ENCODE measurements at regions not wholly inside any gene's neighbourhood (a gene's known extent, or its start where the extent isn't known, plus 50 kb on each side); places are given as distances from the start of the nearest gene placed in this dataset.

DNA sequence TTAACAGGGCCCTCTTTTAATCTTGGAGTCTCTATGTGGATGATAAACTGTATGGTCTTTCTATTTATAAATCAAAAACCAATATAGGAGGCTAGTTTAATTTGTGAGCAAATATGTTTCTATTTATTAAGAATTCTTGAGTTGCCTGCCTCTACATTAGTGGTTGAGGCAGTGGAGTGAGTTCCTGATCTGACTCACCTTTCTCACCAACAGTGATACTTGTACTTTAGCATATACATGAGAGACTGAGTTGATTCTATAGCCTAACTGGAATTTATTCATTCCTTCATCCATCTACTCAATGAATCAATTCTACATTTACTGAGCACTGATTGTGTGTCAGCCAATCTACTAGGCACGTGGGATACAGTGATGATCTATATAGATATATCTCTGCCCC is 126.9 kb downstream of the TRMT11 start:
- H3K9me3 ChIP-seq (ENCODE audit: control insufficient read depth in 1 of 2, low read length in 2 of 2): no peaks in the 10 kb centered on the region
- no peaks in the 10 kb centered on the region for H3K4me1 ChIP-seq (ENCODE audit: control insufficient read depth in 1 of 2, insufficient read depth in 2 of 2, low read length in 2 of 2)
- no peak overlapping the region for H3K9ac ChIP-seq (ENCODE audit: low read depth in 1 of 2, low read length in 2 of 2)
- no peaks in the 10 kb centered on the region for H3K27me3 ChIP-seq (ENCODE audit: control insufficient read depth in 1 of 2, insufficient read depth in 2 of 2, low read length in 2 of 2)
- no peak overlapping the region for H3K4me3 ChIP-seq (ENCODE audit: low read depth in 1 of 2, low read length in 2 of 2)
- H3K36me3 ChIP-seq (ENCODE audit: control insufficient read depth in 1 of 2, insufficient read depth in 2 of 2, low read length in 2 of 2): peaks cover 0 to 3% of the 10 kb centered on the region in 2 donors
- H3K27ac ChIP-seq (ENCODE audit: low read depth, low read length): no peak overlapping the region

- H3K4me1 ChIP-seq (ENCODE audit: control insufficient read depth in 1 of 2, insufficient read depth in 2 of 2, low read length in 2 of 2): no peaks in the 10 kb centered on the region
- H3K36me3 ChIP-seq (ENCODE audit: control insufficient read depth in 1 of 2, insufficient read depth in 2 of 2, low read length in 2 of 2): peaks cover 0 to 3% of the 10 kb centered on the region in 2 donors
- H3K4me3 ChIP-seq (ENCODE audit: low read depth in 1 of 2, low read length in 2 of 2): no peak overlapping the region
- no peak overlapping the region for H3K27ac ChIP-seq (ENCODE audit: low read depth, low read length)
- H3K9ac ChIP-seq (ENCODE audit: low read depth in 1 of 2, low read length in 2 of 2): no peak overlapping the region
- H3K27me3 ChIP-seq (ENCODE audit: control insufficient read depth in 1 of 2, insufficient read depth in 2 of 2, low read length in 2 of 2): no peaks in the 10 kb centered on the region
- no peaks in the 10 kb centered on the region for H3K9me3 ChIP-seq (ENCODE audit: control insufficient read depth in 1 of 2, low read length in 2 of 2)
Observed at GRCh38 chr6:126117251-126117650, 130.9 kb downstream of the TRMT11 start.

GRCh38 chr6:126118058-126118755 is 131.9 kb downstream of the TRMT11 start:
- Histone ChIP-seq H3K27ac (ENCODE audit: low read depth, low read length) (no peak overlapping the region), H3K9me3 (ENCODE audit: control insufficient read depth in 1 of 2, low read length in 2 of 2) (no peaks in the 10 kb centered on the region), H3K4me3 (ENCODE audit: low read depth in 1 of 2, low read length in 2 of 2) (no peak overlapping the region), H3K4me1 (ENCODE audit: control insufficient read depth in 1 of 2, insufficient read depth in 2 of 2, low read length in 2 of 2) (no peaks in the 10 kb centered on the region), H3K27me3 (ENCODE audit: control insufficient read depth in 1 of 2, insufficient read depth in 2 of 2, low read length in 2 of 2) (no peaks in the 10 kb centered on the region), H3K36me3 (ENCODE audit: control insufficient read depth in 1 of 2, insufficient read depth in 2 of 2, low read length in 2 of 2) (peaks cover 0 to 3% of the 10 kb centered on the region in 2 donors), H3K9ac (ENCODE audit: low read depth in 1 of 2, low read length in 2 of 2) (no peak overlapping the region)

DNA sequence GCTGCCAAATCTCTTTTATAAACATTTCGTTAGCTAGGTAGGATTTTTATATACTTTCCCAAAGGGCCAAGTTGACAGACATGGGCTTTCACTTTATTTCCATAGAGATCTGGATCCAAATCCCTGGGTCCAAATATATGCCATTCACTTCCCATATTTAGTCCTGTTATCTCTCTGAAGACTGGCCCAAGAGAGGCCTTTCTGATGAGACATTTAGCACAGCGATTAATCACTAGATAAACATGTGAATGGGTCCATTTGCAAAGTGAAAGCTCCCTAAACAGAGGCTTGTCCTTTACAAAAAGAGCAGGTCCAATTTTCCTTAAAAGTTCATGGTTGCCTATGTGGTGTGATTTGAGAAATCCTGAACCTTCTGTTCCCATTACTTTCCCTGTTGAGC is 132.6 kb downstream of the TRMT11 start:
- Histone ChIP-seq H3K9me3 (ENCODE audit: control insufficient read depth in 1 of 2, low read length in 2 of 2) (no peaks in the 10 kb centered on the region), H3K4me3 (ENCODE audit: low read depth in 1 of 2, low read length in 2 of 2) (no peak overlapping the region), H3K9ac (ENCODE audit: low read depth in 1 of 2, low read length in 2 of 2) (no peak overlapping the region), H3K27me3 (ENCODE audit: control insufficient read depth in 1 of 2, insufficient read depth in 2 of 2, low read length in 2 of 2) (no peaks in the 10 kb centered on the region), H3K4me1 (ENCODE audit: control insufficient read depth in 1 of 2, insufficient read depth in 2 of 2, low read length in 2 of 2) (no peaks in the 10 kb centered on the region), H3K36me3 (ENCODE audit: control insufficient read depth in 1 of 2, insufficient read depth in 2 of 2, low read length in 2 of 2) (peaks cover 0 to 3% of the 10 kb centered on the region in 2 donors), H3K27ac (ENCODE audit: low read depth, low read length) (no peak overlapping the region)

- Histone ChIP-seq H3K9me3 (ENCODE audit: control insufficient read depth in 1 of 2, low read length in 2 of 2) (no peaks in the 10 kb centered on the region), H3K27ac (ENCODE audit: low read depth, low read length) (no peak overlapping the region), H3K9ac (ENCODE audit: low read depth in 1 of 2, low read length in 2 of 2) (no peak overlapping the region), H3K27me3 (ENCODE audit: control insufficient read depth in 1 of 2, insufficient read depth in 2 of 2, low read length in 2 of 2) (no peaks in the 10 kb centered on the region), H3K4me3 (ENCODE audit: low read depth in 1 of 2, low read length in 2 of 2) (no peak overlapping the region), H3K4me1 (ENCODE audit: control insufficient read depth in 1 of 2, insufficient read depth in 2 of 2, low read length in 2 of 2) (no peaks in the 10 kb centered on the region), H3K36me3 (ENCODE audit: control insufficient read depth in 1 of 2, insufficient read depth in 2 of 2, low read length in 2 of 2) (no peaks in the 10 kb centered on the region)
Observed at GRCh38 chr6:126123226-126123625, 136.9 kb downstream of the TRMT11 start.

DNA sequence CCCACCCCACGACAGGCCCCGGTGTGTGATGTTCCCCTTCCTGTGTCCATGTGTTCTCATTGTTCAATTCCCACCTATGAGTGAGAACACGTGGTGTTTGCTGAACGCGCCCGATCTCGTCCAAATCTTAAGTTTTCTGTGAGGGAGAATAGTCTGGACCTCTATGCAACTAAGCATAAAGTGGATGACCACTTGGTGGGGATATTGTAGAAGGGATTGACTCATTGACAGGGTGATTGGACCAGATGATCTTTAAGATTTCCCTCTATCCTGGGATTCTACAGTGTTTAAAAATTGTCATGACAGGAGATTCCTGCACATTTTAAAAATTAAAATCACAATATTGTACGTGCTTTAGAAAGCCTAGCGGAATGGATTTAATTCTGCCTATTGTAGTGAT is 141.3 kb downstream of the TRMT11 start:
- H3K9ac ChIP-seq (ENCODE audit: low read depth in 1 of 2, low read length in 2 of 2): no peak overlapping the region
- no peaks in the 10 kb centered on the region for H3K27me3 ChIP-seq (ENCODE audit: control insufficient read depth in 1 of 2, insufficient read depth in 2 of 2, low read length in 2 of 2)
- no peaks in the 10 kb centered on the region for H3K4me1 ChIP-seq (ENCODE audit: control insufficient read depth in 1 of 2, insufficient read depth in 2 of 2, low read length in 2 of 2)
- no peak overlapping the region for H3K27ac ChIP-seq (ENCODE audit: low read depth, low read length)
- no peaks in the 10 kb centered on the region for H3K36me3 ChIP-seq (ENCODE audit: control insufficient read depth in 1 of 2, insufficient read depth in 2 of 2, low read length in 2 of 2)
- no peak overlapping the region for H3K4me3 ChIP-seq (ENCODE audit: low read depth in 1 of 2, low read length in 2 of 2)
- H3K9me3 ChIP-seq (ENCODE audit: control insufficient read depth in 1 of 2, low read length in 2 of 2): no peaks in the 10 kb centered on the region

GRCh38 chr6:126131246-126131645 is 144.9 kb downstream of the TRMT11 start:
- H3K27ac ChIP-seq (ENCODE audit: low read depth, low read length): no peak overlapping the region
- H3K36me3 ChIP-seq (ENCODE audit: control insufficient read depth in 1 of 2, insufficient read depth in 2 of 2, low read length in 2 of 2): no peaks in the 10 kb centered on the region
- no peak overlapping the region for H3K4me3 ChIP-seq (ENCODE audit: low read depth in 1 of 2, low read length in 2 of 2)
- peaks cover 0 to 7% of the 10 kb centered on the region in 2 donors for H3K9me3 ChIP-seq (ENCODE audit: control insufficient read depth in 1 of 2, low read length in 2 of 2)
- H3K27me3 ChIP-seq (ENCODE audit: control insufficient read depth in 1 of 2, insufficient read depth in 2 of 2, low read length in 2 of 2): no peaks in the 10 kb centered on the region
- H3K9ac ChIP-seq (ENCODE audit: low read depth in 1 of 2, low read length in 2 of 2): no peak overlapping the region
- no peaks in the 10 kb centered on the region for H3K4me1 ChIP-seq (ENCODE audit: control insufficient read depth in 1 of 2, insufficient read depth in 2 of 2, low read length in 2 of 2)

- no peaks in the 10 kb centered on the region for H3K27me3 ChIP-seq (ENCODE audit: control insufficient read depth in 1 of 2, insufficient read depth in 2 of 2, low read length in 2 of 2)
- H3K4me1 ChIP-seq (ENCODE audit: control insufficient read depth in 1 of 2, insufficient read depth in 2 of 2, low read length in 2 of 2): no peaks in the 10 kb centered on the region
- H3K36me3 ChIP-seq (ENCODE audit: control insufficient read depth in 1 of 2, insufficient read depth in 2 of 2, low read length in 2 of 2): no peaks in the 10 kb centered on the region
- no peak overlapping the region for H3K4me3 ChIP-seq (ENCODE audit: low read depth in 1 of 2, low read length in 2 of 2)
- no peak overlapping the region for H3K9ac ChIP-seq (ENCODE audit: low read depth in 1 of 2, low read length in 2 of 2)
- H3K9me3 ChIP-seq (ENCODE audit: control insufficient read depth in 1 of 2, low read length in 2 of 2): peaks cover 0 to 11% of the 10 kb centered on the region in 2 donors
- H3K27ac ChIP-seq (ENCODE audit: low read depth, low read length): no peak overlapping the region
Observed at GRCh38 chr6:126133984-126134383, 147.6 kb downstream of the TRMT11 start.

- H3K4me3 ChIP-seq (ENCODE audit: low read depth in 1 of 2, low read length in 2 of 2): no peak overlapping the region
- H3K4me1 ChIP-seq (ENCODE audit: control insufficient read depth in 1 of 2, insufficient read depth in 2 of 2, low read length in 2 of 2): no peaks in the 10 kb centered on the region
- no peak overlapping the region for H3K27ac ChIP-seq (ENCODE audit: low read depth, low read length)
- H3K27me3 ChIP-seq (ENCODE audit: control insufficient read depth in 1 of 2, insufficient read depth in 2 of 2, low read length in 2 of 2): no peaks in the 10 kb centered on the region
- no peak overlapping the region for H3K9ac ChIP-seq (ENCODE audit: low read depth in 1 of 2, low read length in 2 of 2)
- H3K9me3 ChIP-seq (ENCODE audit: control insufficient read depth in 1 of 2, low read length in 2 of 2): peaks cover 0 to 11% of the 10 kb centered on the region in 2 donors
- H3K36me3 ChIP-seq (ENCODE audit: control insufficient read depth in 1 of 2, insufficient read depth in 2 of 2, low read length in 2 of 2): no peaks in the 10 kb centered on the region
Observed at GRCh38 chr6:126134491-126134890, 148.2 kb downstream of the TRMT11 start.

GRCh38 chr6:126140015-126140414 is 153.7 kb downstream of the TRMT11 start:
- no peaks in the 10 kb centered on the region for H3K4me1 ChIP-seq (ENCODE audit: control insufficient read depth in 1 of 2, insufficient read depth in 2 of 2, low read length in 2 of 2)
- no peak overlapping the region for H3K9ac ChIP-seq (ENCODE audit: low read depth in 1 of 2, low read length in 2 of 2)
- H3K27ac ChIP-seq (ENCODE audit: low read depth, low read length): no peak overlapping the region
- H3K9me3 ChIP-seq (ENCODE audit: control insufficient read depth in 1 of 2, low read length in 2 of 2): peaks cover 0 to 11% of the 10 kb centered on the region in 2 donors
- no peaks in the 10 kb centered on the region for H3K36me3 ChIP-seq (ENCODE audit: control insufficient read depth in 1 of 2, insufficient read depth in 2 of 2, low read length in 2 of 2)
- H3K27me3 ChIP-seq (ENCODE audit: control insufficient read depth in 1 of 2, insufficient read depth in 2 of 2, low read length in 2 of 2): no peaks in the 10 kb centered on the region
- no peak overlapping the region for H3K4me3 ChIP-seq (ENCODE audit: low read depth in 1 of 2, low read length in 2 of 2)
